HG02970 (cell line): ENCODE measurements at regions not wholly inside any gene's neighbourhood (a gene's known extent, or its start where the extent isn't known, plus 50 kb on each side); places are given as distances from the start of the nearest gene placed in this dataset.

ENCODE experiments used
- ATAC-seq: cut with Tn5 transposase; IDR thresholded peaks from one replicate; pipeline ENCODE4 v1.9.1; 2021; ENCODE audit warnings: mild to moderate bottlenecking, moderate library complexity, moderate number of reproducible peaks; ENCODE audit not compliant: unreplicated experiment, low FRiP score

DNA sequence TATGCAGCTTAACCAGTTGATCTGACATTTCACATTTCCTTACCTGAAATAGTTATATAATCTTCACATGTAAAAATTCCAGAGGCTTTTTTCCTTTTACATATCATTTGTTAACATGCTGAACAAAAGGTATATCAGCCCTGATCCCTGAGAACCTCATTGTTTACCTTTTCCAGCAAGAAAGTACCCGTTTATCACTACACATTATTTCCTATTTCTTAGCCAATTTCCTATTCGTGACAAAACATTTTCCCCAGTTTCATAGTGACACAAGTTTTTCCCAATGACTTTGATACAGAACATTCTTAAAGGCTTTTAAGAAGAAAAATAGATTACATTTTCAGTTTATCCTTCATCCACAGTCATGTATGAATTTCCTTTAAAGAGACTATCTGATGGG is 86.6 kb upstream of the DKK2 start:
- ATAC-seq: no peak

DNA sequence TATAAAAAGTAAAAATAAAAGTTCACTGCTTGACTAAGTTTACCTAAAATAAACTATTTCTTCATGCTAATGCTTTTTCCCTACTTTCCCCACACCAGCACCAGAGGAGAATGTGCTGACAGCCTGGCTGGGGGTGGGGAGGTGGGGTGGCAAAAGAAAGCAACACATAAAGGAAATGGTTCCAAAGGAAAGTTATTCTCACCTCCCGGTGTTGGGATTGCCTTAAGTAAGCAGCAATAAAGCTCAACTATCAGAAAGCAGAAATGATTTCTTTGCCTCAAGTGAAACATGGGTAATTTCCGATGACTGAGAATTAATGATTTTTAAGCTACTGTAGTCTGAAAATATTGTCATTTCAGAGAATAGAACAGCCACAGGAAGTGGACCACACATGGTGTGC is 84.5 kb upstream of the DKK2 start:
- no peak for ATAC-seq

DNA sequence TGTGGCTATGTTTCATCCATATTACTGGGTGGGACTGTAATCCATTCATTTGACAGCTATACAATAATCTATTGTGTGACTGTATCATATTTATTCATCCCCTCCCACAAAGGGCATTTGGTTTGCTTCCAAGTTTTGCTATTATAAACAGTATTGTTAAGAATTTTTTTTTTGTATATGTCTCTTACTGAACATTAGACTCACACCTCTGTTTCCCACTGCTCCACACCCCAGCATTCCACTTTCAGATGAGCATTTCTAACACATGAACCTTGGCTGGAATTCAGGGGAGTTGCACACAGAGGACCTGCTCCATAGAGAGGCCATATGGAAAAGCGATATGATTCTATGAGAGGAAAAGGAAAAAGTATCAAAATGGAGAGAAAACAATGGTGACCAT is 81.6 kb upstream of the DKK2 start:
- ATAC-seq: no peak

DNA sequence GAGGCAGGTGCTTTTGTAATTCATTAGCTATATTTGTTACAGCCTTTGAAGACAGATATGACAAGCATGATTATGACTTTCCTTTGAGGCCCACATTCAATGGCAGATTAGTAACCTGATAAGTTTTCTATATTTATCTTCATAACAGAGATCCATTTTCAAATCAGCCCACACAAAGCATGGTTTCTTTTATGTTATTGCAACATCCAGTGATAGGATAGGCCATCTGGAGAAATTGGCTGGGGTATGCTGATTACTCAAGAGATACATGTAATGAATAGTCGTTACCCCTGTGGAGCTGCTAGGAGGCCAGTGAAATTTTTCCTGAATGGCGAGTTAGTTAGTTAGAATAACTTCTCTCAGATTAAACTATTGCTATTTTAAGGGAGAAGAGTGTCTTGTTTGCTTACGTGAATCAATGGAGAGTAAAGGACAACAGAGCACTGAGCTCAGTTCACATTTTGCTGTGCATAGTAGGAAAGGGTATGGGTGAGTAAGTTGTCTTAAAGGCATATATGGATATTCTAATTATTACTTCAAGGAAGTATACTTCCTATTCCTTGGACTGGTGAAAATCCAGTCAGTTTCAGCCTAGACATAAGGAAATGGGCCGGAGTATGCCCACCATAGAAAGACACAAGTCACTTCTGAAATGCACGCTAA is 79.2 kb upstream of the DKK2 start:
- ATAC-seq: no peak

DNA sequence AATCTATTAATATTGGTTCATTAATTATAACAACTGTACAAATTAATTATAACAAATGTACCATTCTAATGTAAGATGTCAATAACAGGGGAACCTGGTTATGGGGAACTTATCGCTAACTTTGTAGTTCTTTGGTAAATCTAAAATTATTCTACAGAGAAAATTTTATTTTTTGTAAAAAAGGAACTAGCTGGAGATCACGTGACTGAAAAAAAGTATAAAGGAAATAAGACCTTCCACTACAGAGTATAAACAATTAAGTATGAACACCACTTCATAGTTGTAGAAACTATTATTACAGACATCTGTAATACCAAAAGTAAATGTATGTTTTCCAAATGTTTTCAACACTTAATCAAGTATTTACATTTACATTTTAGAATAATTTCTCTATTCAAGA is 77.9 kb upstream of the DKK2 start:
- ATAC-seq: no peak

DNA sequence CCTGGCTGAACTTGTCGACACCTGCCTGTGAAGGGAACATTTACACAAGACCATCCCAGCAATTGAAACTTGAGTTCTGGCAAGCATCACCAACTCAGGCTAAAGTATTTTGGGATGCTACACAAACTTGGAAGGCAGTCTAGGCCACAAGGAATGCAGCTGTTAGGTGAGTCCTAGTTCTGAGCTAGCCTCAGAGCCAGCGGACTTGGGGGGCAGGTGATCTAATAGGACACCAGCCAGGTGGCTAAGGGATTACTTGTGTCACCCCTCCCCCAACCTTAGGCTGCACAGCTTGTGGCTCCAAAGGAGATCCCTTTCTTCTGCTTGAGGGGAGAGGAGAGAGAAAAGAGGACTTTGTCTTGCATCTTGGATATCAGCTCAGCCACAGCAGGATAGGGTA is 62.3 kb upstream of the DKK2 start:
- ATAC-seq: no peak

DNA sequence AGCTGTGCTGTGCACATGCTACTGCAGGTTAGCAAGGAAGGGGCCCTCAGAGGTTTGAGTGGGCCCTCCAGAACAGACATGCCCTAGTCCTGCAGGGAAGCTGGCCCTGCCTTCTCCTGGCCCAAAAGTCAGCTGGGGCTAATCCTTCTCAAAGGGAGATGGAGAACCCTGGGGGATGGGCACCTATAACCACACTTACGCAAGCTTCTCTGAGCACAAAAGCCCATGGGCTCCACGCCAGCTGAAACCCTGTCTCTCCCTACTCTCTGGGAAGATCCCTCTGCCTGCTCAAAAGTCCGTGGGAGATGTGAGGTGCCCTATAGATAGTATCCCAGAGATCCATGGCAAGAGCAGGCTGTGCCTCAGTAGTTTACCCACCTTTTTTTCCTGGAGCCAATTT is 58.9 kb upstream of the DKK2 start:
- no peak for ATAC-seq

DNA sequence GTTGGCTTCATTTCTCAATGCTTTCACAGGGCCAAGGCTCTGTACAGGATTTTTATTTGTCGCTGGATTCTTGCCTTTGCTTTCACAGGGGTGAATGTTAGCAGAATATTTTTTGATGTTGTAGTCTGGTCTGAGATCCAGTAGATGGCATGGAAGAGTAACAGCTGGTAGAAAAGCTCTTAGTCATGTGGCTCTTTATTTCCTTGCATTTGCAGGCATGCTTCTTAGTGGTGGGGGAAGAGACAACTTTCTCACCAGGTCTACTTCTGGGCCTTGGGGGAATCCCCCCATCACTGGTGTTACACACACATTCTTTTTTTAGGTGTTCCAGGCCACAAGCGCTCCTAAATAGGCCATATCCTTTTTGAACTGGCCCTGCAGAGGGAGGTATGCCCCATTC is 58.2 kb upstream of the DKK2 start:
- ATAC-seq: no peak
